ENCODE measurements at regions not wholly inside any gene's neighbourhood (a gene's known extent, or its start where the extent isn't known, plus 50 kb on each side); places are given as distances from the start of the nearest gene placed in this dataset.

DNA sequence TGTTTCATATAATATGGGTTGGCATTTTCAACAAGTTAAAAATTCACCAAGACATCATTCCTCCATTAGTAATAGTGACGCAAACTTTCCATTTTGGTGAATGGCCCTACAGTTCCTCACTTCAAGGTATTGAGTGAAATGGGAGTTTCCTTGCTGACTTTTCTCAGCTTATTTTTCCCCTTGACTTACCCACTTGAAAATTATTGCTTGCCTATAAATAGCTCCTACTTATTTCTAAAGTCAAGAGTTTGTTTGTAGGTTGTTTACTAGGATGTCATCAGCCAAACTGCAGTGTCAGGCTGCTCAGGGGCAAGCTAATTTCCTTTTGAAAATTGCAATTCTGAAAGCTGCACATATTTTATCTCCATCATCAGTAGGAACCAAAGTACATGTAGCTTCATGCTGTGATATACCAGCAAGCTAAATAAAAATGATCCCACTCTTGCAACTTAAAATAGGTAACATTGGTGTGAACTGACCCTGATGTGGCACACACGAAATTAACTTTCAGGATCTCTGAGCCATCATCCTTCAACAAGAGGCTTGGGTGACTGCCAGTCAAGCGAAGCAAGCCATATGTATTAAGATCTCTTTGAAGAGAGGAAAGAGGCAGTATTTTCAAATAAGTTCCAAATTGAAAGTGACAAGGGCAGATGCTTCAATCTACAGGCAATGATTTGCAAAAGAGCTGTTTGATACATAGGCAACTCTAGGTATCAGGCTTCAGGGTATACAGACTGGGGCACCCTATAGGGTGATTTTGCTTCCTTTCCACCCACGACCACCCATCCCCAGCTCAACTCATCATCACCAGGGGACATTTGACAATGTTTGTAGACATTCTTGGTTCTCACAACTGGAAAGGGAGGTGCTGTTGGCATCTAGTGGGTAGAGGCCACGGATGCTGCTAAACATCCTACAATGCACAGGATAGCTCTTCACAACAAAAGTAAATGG, 66.8 kb upstream of the RASGRP1 start:
- TF ChIP-seq, protein P1, sequence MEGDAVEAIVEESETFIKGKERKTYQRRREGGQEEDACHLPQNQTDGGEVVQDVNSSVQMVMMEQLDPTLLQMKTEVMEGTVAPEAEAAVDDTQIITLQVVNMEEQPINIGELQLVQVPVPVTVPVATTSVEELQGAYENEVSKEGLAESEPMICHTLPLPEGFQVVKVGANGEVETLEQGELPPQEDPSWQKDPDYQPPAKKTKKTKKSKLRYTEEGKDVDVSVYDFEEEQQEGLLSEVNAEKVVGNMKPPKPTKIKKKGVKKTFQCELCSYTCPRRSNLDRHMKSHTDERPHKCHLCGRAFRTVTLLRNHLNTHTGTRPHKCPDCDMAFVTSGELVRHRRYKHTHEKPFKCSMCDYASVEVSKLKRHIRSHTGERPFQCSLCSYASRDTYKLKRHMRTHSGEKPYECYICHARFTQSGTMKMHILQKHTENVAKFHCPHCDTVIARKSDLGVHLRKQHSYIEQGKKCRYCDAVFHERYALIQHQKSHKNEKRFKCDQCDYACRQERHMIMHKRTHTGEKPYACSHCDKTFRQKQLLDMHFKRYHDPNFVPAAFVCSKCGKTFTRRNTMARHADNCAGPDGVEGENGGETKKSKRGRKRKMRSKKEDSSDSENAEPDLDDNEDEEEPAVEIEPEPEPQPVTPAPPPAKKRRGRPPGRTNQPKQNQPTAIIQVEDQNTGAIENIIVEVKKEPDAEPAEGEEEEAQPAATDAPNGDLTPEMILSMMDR (IDR thresholded peaks at IDR 0.05), result no peak
- no peak for TF ChIP-seq POLR2A (IDR thresholded peaks at IDR 0.05)

Data from esophagus squamous epithelium (tissue), 4 donors.